ENCODE measurements at regions not wholly inside any gene's neighbourhood (a gene's known extent, or its start where the extent isn't known, plus 50 kb on each side); places are given as distances from the start of the nearest gene placed in this dataset.
A peak's percentile ranks its signal among the peaks of the same experiment; 100 is the strongest.

DNA sequence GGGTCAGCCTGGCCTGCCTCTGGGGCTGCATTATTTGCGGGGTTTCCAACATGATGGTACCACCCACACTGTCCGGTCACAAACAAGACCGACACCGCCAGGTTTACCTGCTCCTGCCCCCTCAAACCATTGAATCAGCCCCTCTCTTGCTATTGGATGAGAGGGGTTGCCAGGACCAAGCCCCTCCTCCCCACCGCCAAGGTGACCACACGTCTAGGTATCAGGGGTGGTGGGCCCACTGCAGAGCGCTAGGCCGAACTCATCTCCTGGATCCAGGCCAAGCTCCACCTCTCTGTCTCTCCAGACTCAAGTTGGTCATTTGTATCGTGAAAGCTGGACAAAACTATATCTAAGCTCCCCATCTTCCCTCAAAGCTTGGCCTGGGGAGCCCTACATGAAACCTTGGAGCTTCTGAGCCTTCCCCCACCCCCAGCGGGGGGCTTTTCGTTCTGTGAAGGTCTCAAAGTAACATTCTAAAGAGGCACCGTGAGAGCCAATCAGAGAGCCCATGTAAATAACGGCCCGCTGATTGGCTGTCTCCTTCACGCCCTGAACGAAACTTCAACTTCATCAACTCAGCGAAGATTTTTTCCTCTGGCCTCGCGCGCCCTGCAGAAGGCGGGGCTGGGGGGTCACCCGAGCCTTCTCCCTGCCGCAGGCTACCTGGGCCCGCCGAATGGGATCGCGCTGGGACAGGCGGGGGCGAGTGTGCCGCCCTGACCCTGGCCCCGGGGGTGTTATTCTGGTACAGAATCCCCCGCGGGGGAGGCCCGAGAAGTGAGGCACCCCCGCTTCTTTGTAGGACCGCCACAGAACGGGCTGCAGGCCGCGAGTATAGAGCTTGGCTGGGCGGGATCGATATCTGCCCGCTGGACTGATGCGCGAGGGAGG, 49.6 kb upstream of the PSD2 start:
- no peaks in the 10 kb centered on the region for H3K9me3 ChIP-seq
- H3K36me3 ChIP-seq: no peaks in the 10 kb centered on the region
- 16 to 41% methylated on average over 5 to 13 of the region's 44 CpGs for WGBS, 2 donors
- peaks cover 17 to 40% (median 37%) of the 10 kb centered on the region in 3 donors for H3K4me1 ChIP-seq
- peak overlapping the region; percentile 30 to 66 (median 48) for H3K27ac ChIP-seq
- peak overlapping the region; percentile 22 to 63 (median 45) for H3K4me3 ChIP-seq
- peaks cover 0 to 55% (median 14%) of the 10 kb centered on the region in 4 donors for H3K27me3 ChIP-seq
- intact Hi-C loops (cut with DNase I): no loop called here
- no peak for DNase-seq
- no peak for TF ChIP-seq POLR2A (IDR thresholded peaks at IDR 0.05)
- TF ChIP-seq, protein P1, sequence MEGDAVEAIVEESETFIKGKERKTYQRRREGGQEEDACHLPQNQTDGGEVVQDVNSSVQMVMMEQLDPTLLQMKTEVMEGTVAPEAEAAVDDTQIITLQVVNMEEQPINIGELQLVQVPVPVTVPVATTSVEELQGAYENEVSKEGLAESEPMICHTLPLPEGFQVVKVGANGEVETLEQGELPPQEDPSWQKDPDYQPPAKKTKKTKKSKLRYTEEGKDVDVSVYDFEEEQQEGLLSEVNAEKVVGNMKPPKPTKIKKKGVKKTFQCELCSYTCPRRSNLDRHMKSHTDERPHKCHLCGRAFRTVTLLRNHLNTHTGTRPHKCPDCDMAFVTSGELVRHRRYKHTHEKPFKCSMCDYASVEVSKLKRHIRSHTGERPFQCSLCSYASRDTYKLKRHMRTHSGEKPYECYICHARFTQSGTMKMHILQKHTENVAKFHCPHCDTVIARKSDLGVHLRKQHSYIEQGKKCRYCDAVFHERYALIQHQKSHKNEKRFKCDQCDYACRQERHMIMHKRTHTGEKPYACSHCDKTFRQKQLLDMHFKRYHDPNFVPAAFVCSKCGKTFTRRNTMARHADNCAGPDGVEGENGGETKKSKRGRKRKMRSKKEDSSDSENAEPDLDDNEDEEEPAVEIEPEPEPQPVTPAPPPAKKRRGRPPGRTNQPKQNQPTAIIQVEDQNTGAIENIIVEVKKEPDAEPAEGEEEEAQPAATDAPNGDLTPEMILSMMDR (IDR thresholded peaks at IDR 0.05): no peak
